IMR-90 (cell line): ENCODE measurements at regions not wholly inside any gene's neighbourhood (a gene's known extent, or its start where the extent isn't known, plus 50 kb on each side); places are given as distances from the start of the nearest gene placed in this dataset.

ENCODE experiments used
- ATAC-seq: fragments of 200-7000 bp; cut with Tn5 transposase; 2 replicates; pipeline ENCODE4 v1.9.1; 2020; ENCODE audit warnings: low read depth, mild to moderate bottlenecking, moderate library complexity
- BruUV-seq: library from RNA; stranded (reverse); fragments of 400-500 nt; replicated peaks from 2 replicates; lab custom pipeline; 2021; lab: Mats Ljungman, UMichigan
- CTCF ChIA-PET: fragments of 300-600 bp; formaldehyde crosslinking; extraction: SDS; loops from one replicate; lab custom pipeline; 2021; ENCODE audit warnings: antibody characterized with exemption; lab: Yijun Ruan, JAX
- POLR2A ChIA-PET: fragments of 300-600 bp; sonication (Branson Sonifier 250); formaldehyde crosslinking; loops from one replicate; lab custom pipeline; 2022; ENCODE audit warnings: antibody characterized with exemption; ENCODE audit not compliant: unreplicated experiment; lab: Charles Lee
- DNase-seq: peaks from one replicate; pipeline ENCODE4 v3.0.0; 2013
- H2AFZ ChIP-seq: replicated peaks from 2 replicates; pipeline ENCODE3; 2013; ENCODE audit warnings: low read length, mild to moderate bottlenecking; ENCODE audit not compliant: poor library complexity
- H2AK5ac ChIP-seq: 2 replicates; pipeline ENCODE4 v1.6.1; 2013; ENCODE audit warnings: low read depth, low read length, inconsistent platforms
- H2AK9ac ChIP-seq: replicated peaks from 2 replicates; pipeline ENCODE3; 2013; ENCODE audit warnings: mild to moderate bottlenecking, low read depth, low read length, moderate library complexity; ENCODE audit not compliant: poor library complexity
- H2BK120ac ChIP-seq: 2 replicates; pipeline ENCODE4 v1.6.1; 2013; ENCODE audit warnings: low read depth, low read length, inconsistent platforms
- H2BK15ac ChIP-seq: 3 replicates; pipeline ENCODE4 v1.6.1; 2013; ENCODE audit warnings: low read depth, low read length, inconsistent platforms
- H2BK20ac ChIP-seq: 2 replicates; pipeline ENCODE4 v1.6.1; 2013; ENCODE audit warnings: low read depth, mild to moderate bottlenecking, inconsistent platforms, low read length, moderate library complexity
- H2BK5ac ChIP-seq: 2 replicates; pipeline ENCODE4 v1.6.1; 2013; ENCODE audit warnings: mild to moderate bottlenecking, low read depth, low read length, inconsistent platforms; ENCODE audit not compliant: poor library complexity, severe bottlenecking
- H3K14ac ChIP-seq: replicated peaks from 2 replicates; pipeline ENCODE4 v1.6.1; 2013; ENCODE audit warnings: low read depth, low read length, inconsistent platforms
- H3K18ac ChIP-seq: 2 replicates; pipeline ENCODE4 v1.6.1; 2013; ENCODE audit warnings: low read depth, low read length, control low read depth
- H3K23ac ChIP-seq: 2 replicates; pipeline ENCODE4 v1.6.1; 2013; ENCODE audit warnings: low read depth, low read length, inconsistent platforms
- H3K27ac ChIP-seq: 2 replicates; pipeline ENCODE4 v1.5.1; 2013; ENCODE audit warnings: mild to moderate bottlenecking, control low read depth, low read length; ENCODE audit not compliant: insufficient read depth
- H3K27me3 ChIP-seq: 2 replicates; pipeline ENCODE4 v1.6.1; 2013; ENCODE audit warnings: low read length; ENCODE audit not compliant: control insufficient read depth, insufficient read depth
- H3K36me3 ChIP-seq: 2 replicates; pipeline ENCODE4 v1.6.1; 2013; ENCODE audit warnings: low read length, mixed read lengths; ENCODE audit not compliant: control insufficient read depth, insufficient read depth
- H3K4ac ChIP-seq: 2 replicates; pipeline ENCODE4 v1.6.1; 2013; ENCODE audit warnings: low read depth, low read length, inconsistent platforms
- H3K4me1 ChIP-seq: 2 replicates; pipeline ENCODE4 v1.6.1; 2013; ENCODE audit warnings: low read length, mixed read lengths; ENCODE audit not compliant: control insufficient read depth, insufficient read depth
- H3K4me2 ChIP-seq: 2 replicates; pipeline ENCODE4 v1.6.1; 2013; ENCODE audit warnings: low read depth, mild to moderate bottlenecking, control low read depth, low read length, moderate library complexity
- H3K4me3 ChIP-seq: 2 replicates; pipeline ENCODE4 v1.5.1; 2013; ENCODE audit warnings: low read depth, mild to moderate bottlenecking, control low read depth, low read length, moderate library complexity; ENCODE audit not compliant: insufficient read depth
- H3K56ac ChIP-seq: 2 replicates; pipeline ENCODE4 v1.6.1; 2013; ENCODE audit warnings: low read length, inconsistent platforms; ENCODE audit not compliant: insufficient read depth; ENCODE audit errors: extremely low read depth
- H3K79me1 ChIP-seq, 2 experiments: 2 replicates each; pipeline ENCODE4 v1.6.1; 2013; ENCODE audit warnings: low read length in 2 of 2, inconsistent platforms in 1 of 2, low read depth in 1 of 2
- H3K9ac ChIP-seq: 2 replicates; pipeline ENCODE4 v1.6.1; 2013; ENCODE audit warnings: low read depth, low read length, control low read depth
- H3K9me1 ChIP-seq: 2 replicates; pipeline ENCODE4 v1.6.1; 2013; ENCODE audit warnings: low read length, inconsistent platforms; ENCODE audit not compliant: insufficient read depth
- H3K9me3 ChIP-seq: 2 replicates; pipeline ENCODE4 v1.6.1; 2013; ENCODE audit warnings: low read length; ENCODE audit not compliant: control insufficient read depth, insufficient read depth
- H4K20me1 ChIP-seq: 2 replicates; pipeline ENCODE4 v1.6.1; 2013; ENCODE audit warnings: low read length, inconsistent platforms; ENCODE audit not compliant: insufficient read depth
- H4K5ac ChIP-seq: 2 replicates; pipeline ENCODE4 v1.6.1; 2013; ENCODE audit warnings: mild to moderate bottlenecking, low read depth, low read length, control low read depth
- H4K8ac ChIP-seq, 2 experiments: 2 replicates each; pipeline ENCODE4 v1.6.1; 2013; ENCODE audit warnings: low read depth in 2 of 2, low read length in 2 of 2, control low read depth in 1 of 2, inconsistent platforms in 1 of 2
- H4K91ac ChIP-seq: 2 replicates; pipeline ENCODE4 v1.6.1; 2013; ENCODE audit warnings: low read depth, low read length, inconsistent platforms; ENCODE audit not compliant: insufficient read depth
- CEBPB ChIP-seq: IDR thresholded peaks from 2 replicates; pipeline ENCODE4 v1.6.1; 2012; ENCODE audit warnings: low read depth, low read length, improper control_type of control experiment
- MAZ ChIP-seq: IDR thresholded peaks from 2 replicates; pipeline ENCODE4 v1.6.1; 2012; ENCODE audit warnings: low read depth, mild to moderate bottlenecking, low read length, improper control_type of control experiment, moderate library complexity, borderline replicate concordance
- MXI1 ChIP-seq: IDR thresholded peaks from 2 replicates; pipeline ENCODE4 v1.6.1; 2012; ENCODE audit warnings: low read depth, mild to moderate bottlenecking, low read length, moderate library complexity, borderline replicate concordance
- RCOR1 ChIP-seq: IDR thresholded peaks from 2 replicates; pipeline ENCODE4 v1.6.1; 2012; ENCODE audit warnings: mild to moderate bottlenecking, low read length, improper control_type of control experiment; ENCODE audit not compliant: insufficient replicate concordance
- RFX5 ChIP-seq: IDR thresholded peaks from 2 replicates; pipeline ENCODE4 v1.8.0; 2012; ENCODE audit warnings: low read depth, mild to moderate bottlenecking, low read length, moderate library complexity
- whole genome bisulfite sequencing, 2 experiments: methylation state at CpG; one replicate each; pipeline versions ENCODE4 v1.1.5 to v1.1.7; 2013; ENCODE audit warnings: missing lambda C conversion rate in 2 of 2; ENCODE audit not compliant: insufficient read length in 1 of 2; ENCODE audit errors: extremely low coverage in 2 of 2; 5-methylcytosine and 5-hydroxymethylcytosine counted together
- dilution Hi-C: fragments of 300-500 bp; cut with HindIII; formaldehyde crosslinking; loops from one replicate; pipeline ENCODE4 v1.14.3; 2018; ENCODE audit warnings: low sequenced_read_pairs; ENCODE audit not compliant: unreplicated experiment
- in situ Hi-C: fragments of 300-500 bp; cut with MboI; formaldehyde crosslinking; loops from 3 replicates; pipeline ENCODE4 v1.14.3; 2019; ENCODE audit warnings: low sequenced_read_pairs, inconsistent platforms, mixed read lengths
- intact Hi-C: fragments of 100-400 bp; cut with micrococcal nuclease; formaldehyde crosslinking; loops from 2 replicates; pipeline ENCODE4 v1.10.0; 2022

- H3K4me3 ChIP-seq, result no peak overlapping the region
- no peak overlapping the region for H3K23ac ChIP-seq
- dilution Hi-C loops (no loop called here), in situ Hi-C loops (no loop called here), intact Hi-C loops (no loop called here)
- H2BK5ac ChIP-seq, result no peak overlapping the region
- no peak overlapping the region for H2AK9ac ChIP-seq
- H3K56ac ChIP-seq, result no peak overlapping the region
- no peaks in the 10 kb centered on the region for H3K27me3 ChIP-seq
- DNase-seq (no peak), ATAC-seq (no peak)
- no peaks in the 10 kb centered on the region for H4K20me1 ChIP-seq
- POLR2A ChIA-PET, result no interaction called here
- no peak overlapping the region for H2BK120ac ChIP-seq
- no peak overlapping the region for H3K27ac ChIP-seq
- H3K18ac ChIP-seq, result no peak overlapping the region
- WGBS, 2 experiments, result 50% methylated on average over 1 of the region's 4 CpGs; no CpG with 5 or more reads in 1 of the 2 experiments
- no peak overlapping the region for H4K5ac ChIP-seq
- no peak overlapping the region for H4K91ac ChIP-seq
- H2BK15ac ChIP-seq, result no peak overlapping the region
- H2AK5ac ChIP-seq, result no peak overlapping the region
- TF ChIP-seq MAZ (no peak), MXI1 (no peak), RFX5 (no peak), CEBPB (no peak), RCOR1 (no peak)
- no peak overlapping the region for H3K4ac ChIP-seq
- no peak overlapping the region for H4K8ac ChIP-seq
- no peaks in the 10 kb centered on the region for H3K9me1 ChIP-seq
- CTCF ChIA-PET, result no interaction called here
- H3K79me1 ChIP-seq, result no peaks in the 10 kb centered on the region
- no peaks in the 10 kb centered on the region for H3K9me3 ChIP-seq
- H3K36me3 ChIP-seq, result no peaks in the 10 kb centered on the region
- no peak overlapping the region for H3K14ac ChIP-seq
- H3K9ac ChIP-seq, result no peak overlapping the region
- no peak overlapping the region for H2AFZ ChIP-seq
- no peaks in the 10 kb centered on the region for H3K4me1 ChIP-seq
- no peak overlapping the region for H2BK20ac ChIP-seq
- H3K4me2 ChIP-seq, result no peak overlapping the region
- BruUV-seq, result no TSS peak
Observed at GRCh38 chr10:125584954-125585353, 98.0 kb downstream of the TEX36 start.
